ENCODE measurements at regions not wholly inside any gene's neighbourhood (a gene's known extent, or its start where the extent isn't known, plus 50 kb on each side); places are given as distances from the start of the nearest gene placed in this dataset.
"Not testable (repeated sequence)": the region's sequence is repeated elsewhere in the genome, so short reads cannot be mapped to it uniquely, and the experiment has no call there.

GRCh38 chr5:33209252-33209651 is 231.5 kb upstream of the TARS1 start:
- no peak for TF ChIP-seq CTCF (conservative IDR thresholded peaks at IDR 0.05; ENCODE audit: control insufficient read depth, insufficient read depth, low read depth, low read length)
- no peak overlapping the region for H3K4me3 ChIP-seq (ENCODE audit: control insufficient read depth, low read depth, low read length)
- no peak for DNase-seq (ENCODE audit: low read depth)

GRCh38 chr5:33210221-33210620 is 230.5 kb upstream of the TARS1 start:
- not testable (repeated sequence) for DNase-seq (ENCODE audit: low read depth); H3K4me3 ChIP-seq (ENCODE audit: control insufficient read depth, low read depth, low read length)

- TF ChIP-seq CTCF (conservative IDR thresholded peaks at IDR 0.05; ENCODE audit: control insufficient read depth, insufficient read depth, low read depth, low read length): no peak
- no peak for DNase-seq (ENCODE audit: low read depth)
- no peak overlapping the region for H3K4me3 ChIP-seq (ENCODE audit: control insufficient read depth, low read depth, low read length)
Observed at GRCh38 chr5:33210978-33211377, 229.8 kb upstream of the TARS1 start.

- no peak overlapping the region for H3K4me3 ChIP-seq (ENCODE audit: control insufficient read depth, low read depth, low read length)
- TF ChIP-seq CTCF (conservative IDR thresholded peaks at IDR 0.05; ENCODE audit: control insufficient read depth, insufficient read depth, low read depth, low read length): no peak
- DNase-seq (ENCODE audit: low read depth): no peak
Observed at GRCh38 chr5:33212439-33212838, 228.3 kb upstream of the TARS1 start.

- DNase-seq (ENCODE audit: low read depth): no peak
- no peak for TF ChIP-seq CTCF (conservative IDR thresholded peaks at IDR 0.05; ENCODE audit: control insufficient read depth, insufficient read depth, low read depth, low read length)
- H3K4me3 ChIP-seq (ENCODE audit: control insufficient read depth, low read depth, low read length): no peak overlapping the region
Observed at GRCh38 chr5:33212900-33213299, 227.9 kb upstream of the TARS1 start.

GRCh38 chr5:33223563-33224284 is 217.0 kb upstream of the TARS1 start:
- no peak overlapping the region for H3K4me3 ChIP-seq (ENCODE audit: control insufficient read depth, low read depth, low read length)
- TF ChIP-seq CTCF (conservative IDR thresholded peaks at IDR 0.05; ENCODE audit: control insufficient read depth, insufficient read depth, low read depth, low read length): no peak
- DNase-seq (ENCODE audit: low read depth): peak; percentile 46

GRCh38 chr5:33224285-33224961 is 216.3 kb upstream of the TARS1 start:
- DNase-seq (ENCODE audit: low read depth): no peak
- no peak for TF ChIP-seq CTCF (conservative IDR thresholded peaks at IDR 0.05; ENCODE audit: control insufficient read depth, insufficient read depth, low read depth, low read length)
- no peak overlapping the region for H3K4me3 ChIP-seq (ENCODE audit: control insufficient read depth, low read depth, low read length)

Measured in fibroblast of mammary gland (primary cell).